ENCODE measurements at regions not wholly inside any gene's neighbourhood (a gene's known extent, or its start where the extent isn't known, plus 50 kb on each side); places are given as distances from the start of the nearest gene placed in this dataset.

GRCh38 chr7:68474661-68475216, 1123.5 kb upstream of the AUTS2 start:
- Histone ChIP-seq H3K27ac (no peak overlapping the region), H3K9me3 (no peaks in the 10 kb centered on the region), H3K36me3 (no peaks in the 10 kb centered on the region), H3K27me3 (no peaks in the 10 kb centered on the region), H3K4me3 (replicated peaks in 1 of 3) (no peak overlapping the region), H3K4me1 (no peaks in the 10 kb centered on the region)
- no peak for TF ChIP-seq POLR2A (IDR thresholded peaks at IDR 0.05)
- TF ChIP-seq, protein P1, sequence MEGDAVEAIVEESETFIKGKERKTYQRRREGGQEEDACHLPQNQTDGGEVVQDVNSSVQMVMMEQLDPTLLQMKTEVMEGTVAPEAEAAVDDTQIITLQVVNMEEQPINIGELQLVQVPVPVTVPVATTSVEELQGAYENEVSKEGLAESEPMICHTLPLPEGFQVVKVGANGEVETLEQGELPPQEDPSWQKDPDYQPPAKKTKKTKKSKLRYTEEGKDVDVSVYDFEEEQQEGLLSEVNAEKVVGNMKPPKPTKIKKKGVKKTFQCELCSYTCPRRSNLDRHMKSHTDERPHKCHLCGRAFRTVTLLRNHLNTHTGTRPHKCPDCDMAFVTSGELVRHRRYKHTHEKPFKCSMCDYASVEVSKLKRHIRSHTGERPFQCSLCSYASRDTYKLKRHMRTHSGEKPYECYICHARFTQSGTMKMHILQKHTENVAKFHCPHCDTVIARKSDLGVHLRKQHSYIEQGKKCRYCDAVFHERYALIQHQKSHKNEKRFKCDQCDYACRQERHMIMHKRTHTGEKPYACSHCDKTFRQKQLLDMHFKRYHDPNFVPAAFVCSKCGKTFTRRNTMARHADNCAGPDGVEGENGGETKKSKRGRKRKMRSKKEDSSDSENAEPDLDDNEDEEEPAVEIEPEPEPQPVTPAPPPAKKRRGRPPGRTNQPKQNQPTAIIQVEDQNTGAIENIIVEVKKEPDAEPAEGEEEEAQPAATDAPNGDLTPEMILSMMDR (IDR thresholded peaks at IDR 0.05) = no peak
- intact Hi-C loops (cut with DNase I) = no loop called here
- 80 to 81% methylated on average over 5 of the region's 5 CpGs for WGBS, 2 donors
- DNase-seq = no peak

DNA sequence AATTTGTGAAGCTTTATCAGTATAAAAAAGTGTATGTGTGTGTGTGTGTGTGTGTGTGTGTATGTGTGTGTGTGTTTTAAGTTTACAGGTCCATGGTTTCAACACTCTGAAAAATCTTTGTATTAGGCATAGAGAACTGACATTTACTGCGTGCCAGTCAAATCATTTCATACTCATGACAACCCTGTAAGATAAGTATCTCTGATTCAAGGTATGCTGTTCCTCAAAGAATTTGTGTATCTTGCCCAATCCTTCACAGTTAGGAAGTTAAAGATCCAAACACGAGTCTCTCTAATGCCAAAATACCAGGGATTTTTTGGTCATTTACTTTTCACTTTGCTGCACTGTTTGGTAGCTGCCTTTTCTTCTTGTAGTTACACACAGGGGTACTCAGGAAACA, 1121.3 kb upstream of the AUTS2 start:
- H3K4me3 ChIP-seq (replicated peaks in 1 of 3) = no peak overlapping the region
- intact Hi-C loops (cut with DNase I) = no loop called here
- H3K9me3 ChIP-seq = no peaks in the 10 kb centered on the region
- no peaks in the 10 kb centered on the region for H3K27me3 ChIP-seq
- no peak overlapping the region for H3K27ac ChIP-seq
- H3K4me1 ChIP-seq = no peaks in the 10 kb centered on the region
- WGBS, 2 donors = 74 to 79% methylated on average over 2 of the region's 2 CpGs
- no peak for TF ChIP-seq POLR2A (IDR thresholded peaks at IDR 0.05)
- TF ChIP-seq, protein P1 (IDR thresholded peaks at IDR 0.05) = no peak
- no peaks in the 10 kb centered on the region for H3K36me3 ChIP-seq
- DNase-seq = no peak

- no peaks in the 10 kb centered on the region for H3K27me3 ChIP-seq
- no peaks in the 10 kb centered on the region for H3K36me3 ChIP-seq
- no peak overlapping the region for H3K4me3 ChIP-seq (replicated peaks in 1 of 3)
- no peak for DNase-seq
- TF ChIP-seq, protein P1 (IDR thresholded peaks at IDR 0.05) = no peak
- TF ChIP-seq POLR2A (IDR thresholded peaks at IDR 0.05) = no peak
- intact Hi-C loops (cut with DNase I) = no loop called here
- 78 to 81% methylated on average over 1 of the region's 1 CpG for WGBS, 2 donors
- H3K4me1 ChIP-seq = no peaks in the 10 kb centered on the region
- no peak overlapping the region for H3K27ac ChIP-seq
- no peaks in the 10 kb centered on the region for H3K9me3 ChIP-seq
Measured at GRCh38 chr7:68478326-68478725, 1119.9 kb upstream of the AUTS2 start.

- Histone ChIP-seq H3K4me1 (no peaks in the 10 kb centered on the region), H3K4me3 (replicated peaks in 1 of 3) (no peak overlapping the region), H3K36me3 (no peaks in the 10 kb centered on the region), H3K27me3 (no peaks in the 10 kb centered on the region), H3K9me3 (no peaks in the 10 kb centered on the region), H3K27ac (no peak overlapping the region)
- DNase-seq = no peak
- intact Hi-C loops (cut with DNase I) = no loop called here
- 93 to 95% methylated on average over 5 of the region's 5 CpGs for WGBS, 2 donors
- TF ChIP-seq, protein P1 (IDR thresholded peaks at IDR 0.05) = no peak
- no peak for TF ChIP-seq POLR2A (IDR thresholded peaks at IDR 0.05)
Measured at GRCh38 chr7:68482800-68483199, 1115.5 kb upstream of the AUTS2 start.

- WGBS, 2 donors = 93 to 96% methylated on average over 6 of the region's 6 CpGs
- H3K27me3 ChIP-seq = no peaks in the 10 kb centered on the region
- no peaks in the 10 kb centered on the region for H3K9me3 ChIP-seq
- H3K36me3 ChIP-seq = no peaks in the 10 kb centered on the region
- intact Hi-C loops (cut with DNase I) = no loop called here
- DNase-seq = no peak
- no peaks in the 10 kb centered on the region for H3K4me1 ChIP-seq
- TF ChIP-seq, protein P1 (IDR thresholded peaks at IDR 0.05) = no peak
- no peak for TF ChIP-seq POLR2A (IDR thresholded peaks at IDR 0.05)
- H3K27ac ChIP-seq = no peak overlapping the region
- H3K4me3 ChIP-seq (replicated peaks in 1 of 3) = no peak overlapping the region
Measured at GRCh38 chr7:68484731-68485130, 1113.5 kb upstream of the AUTS2 start.
